A673 (cell line): ENCODE measurements at regions not wholly inside any gene's neighbourhood (a gene's known extent, or its start where the extent isn't known, plus 50 kb on each side); places are given as distances from the start of the nearest gene placed in this dataset.

Experiments used
- EZH2 ChIP-seq: fragments of 200-600 bp; sonication (generic); IDR thresholded peaks from 2 replicates; pipeline ENCODE4 v1.6.1; 2017; ENCODE audit warnings: borderline replicate concordance, low read depth, mild to moderate bottlenecking, mixed read lengths, antibody characterized with exemption, low read length; ENCODE audit not compliant: poor library complexity, severe bottlenecking
- TF ChIP-seq, protein P1 (sequence below): fragments of 300-800, 200-600 bp; sonication (generic); conservative IDR thresholded peaks from 2 replicates; pipeline ENCODE4 v1.5.1; 2017; ENCODE audit warnings: low read depth, mild to moderate bottlenecking, antibody characterized with exemption, low read length, moderate library complexity, mixed read lengths

DNA sequence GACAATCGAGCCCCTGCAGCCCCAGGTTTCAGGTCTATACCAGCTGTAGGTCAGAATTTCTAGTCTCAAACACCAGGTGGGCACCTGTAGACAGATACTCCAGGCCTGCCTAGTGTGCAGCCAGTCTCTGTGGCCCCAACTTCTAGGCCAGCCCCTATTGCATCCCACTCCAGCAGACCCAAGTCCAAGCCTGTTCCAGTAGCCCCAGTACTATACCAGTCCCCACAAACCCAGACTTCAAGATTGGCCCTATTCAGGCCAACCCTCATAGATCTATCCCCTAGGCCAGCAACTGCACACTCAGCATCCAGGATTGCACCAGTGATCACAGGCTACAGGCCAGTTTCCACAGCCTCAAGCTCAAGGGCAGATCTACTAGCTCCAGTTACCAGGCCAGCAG is 344.0 kb downstream of the PYDC2 start:
- TF ChIP-seq, protein P1, sequence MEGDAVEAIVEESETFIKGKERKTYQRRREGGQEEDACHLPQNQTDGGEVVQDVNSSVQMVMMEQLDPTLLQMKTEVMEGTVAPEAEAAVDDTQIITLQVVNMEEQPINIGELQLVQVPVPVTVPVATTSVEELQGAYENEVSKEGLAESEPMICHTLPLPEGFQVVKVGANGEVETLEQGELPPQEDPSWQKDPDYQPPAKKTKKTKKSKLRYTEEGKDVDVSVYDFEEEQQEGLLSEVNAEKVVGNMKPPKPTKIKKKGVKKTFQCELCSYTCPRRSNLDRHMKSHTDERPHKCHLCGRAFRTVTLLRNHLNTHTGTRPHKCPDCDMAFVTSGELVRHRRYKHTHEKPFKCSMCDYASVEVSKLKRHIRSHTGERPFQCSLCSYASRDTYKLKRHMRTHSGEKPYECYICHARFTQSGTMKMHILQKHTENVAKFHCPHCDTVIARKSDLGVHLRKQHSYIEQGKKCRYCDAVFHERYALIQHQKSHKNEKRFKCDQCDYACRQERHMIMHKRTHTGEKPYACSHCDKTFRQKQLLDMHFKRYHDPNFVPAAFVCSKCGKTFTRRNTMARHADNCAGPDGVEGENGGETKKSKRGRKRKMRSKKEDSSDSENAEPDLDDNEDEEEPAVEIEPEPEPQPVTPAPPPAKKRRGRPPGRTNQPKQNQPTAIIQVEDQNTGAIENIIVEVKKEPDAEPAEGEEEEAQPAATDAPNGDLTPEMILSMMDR, result no peak
- no peak for TF ChIP-seq EZH2
